ENCODE measurements at regions not wholly inside any gene's neighbourhood (a gene's known extent, or its start where the extent isn't known, plus 50 kb on each side); places are given as distances from the start of the nearest gene placed in this dataset.

DNA sequence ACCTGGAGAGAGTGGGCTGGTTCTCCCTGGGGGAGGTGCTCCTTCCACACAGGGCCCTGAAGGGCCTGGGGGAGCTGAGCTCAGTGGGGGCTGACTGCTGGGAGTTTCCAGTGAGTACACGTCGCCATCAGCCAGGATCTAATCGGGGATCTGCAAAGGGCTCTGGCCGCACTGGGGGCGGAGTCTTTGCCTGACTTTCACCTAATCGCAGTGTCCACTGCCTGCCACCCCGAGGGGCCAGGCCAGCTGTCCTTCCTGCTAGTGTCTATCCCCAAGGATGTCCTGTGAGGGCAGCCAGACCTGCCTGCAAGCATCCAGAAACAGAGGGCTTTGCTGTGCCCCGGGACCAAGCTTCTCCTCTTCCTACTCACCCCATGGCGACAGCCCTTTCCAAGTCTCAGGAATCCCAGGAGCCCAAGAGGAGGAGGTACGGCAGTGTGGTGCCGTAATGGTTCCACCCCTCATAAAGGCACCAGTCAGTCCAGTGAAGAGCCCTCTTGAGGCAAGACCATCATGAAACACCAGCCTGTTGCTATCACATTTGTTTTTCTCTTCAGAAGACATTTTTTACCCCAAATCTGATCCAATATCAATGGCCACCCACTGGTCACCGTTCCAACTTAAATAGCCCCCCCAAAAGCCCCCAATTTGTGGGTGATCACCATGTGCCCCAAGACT is 243.1 kb upstream of the ECI2 start:
- Histone ChIP-seq H3K36me3 (ENCODE audit: control insufficient read depth, insufficient read depth, low read length) (no peaks in the 10 kb centered on the region), H3K4me1 (ENCODE audit: control insufficient read depth, insufficient read depth, low read length) (no peaks in the 10 kb centered on the region), H3K27me3 (ENCODE audit: control insufficient read depth, insufficient read depth, low read length) (no peaks in the 10 kb centered on the region), H3K27ac (ENCODE audit: low read length) (no peak overlapping the region), H3K9me3 (ENCODE audit: control insufficient read depth, insufficient read depth, low read depth, low read length) (no peaks in the 10 kb centered on the region; the same call in 1 of the 2 replicates), H3K4me3 (ENCODE audit: low read depth in 2 of 2, low read length in 2 of 2) (no peak overlapping the region)
- intact Hi-C loops (cut with micrococcal nuclease; ENCODE audit: unreplicated experiment) (no loop called here), in situ Hi-C loops (cut with HindIII; ENCODE audit: low pct_unique_long_range_greater_than_20kb, low sequenced_read_pairs) (no loop called here)
- BruUV-seq (replicated peaks): no TSS peak
- POLR2A ChIA-PET: no interaction called here
- TF ChIP-seq POLR2AphosphoS5 (IDR thresholded peaks at IDR 0.05; ENCODE audit: low read depth, low read length): no peak
- TF ChIP-seq, protein P1, sequence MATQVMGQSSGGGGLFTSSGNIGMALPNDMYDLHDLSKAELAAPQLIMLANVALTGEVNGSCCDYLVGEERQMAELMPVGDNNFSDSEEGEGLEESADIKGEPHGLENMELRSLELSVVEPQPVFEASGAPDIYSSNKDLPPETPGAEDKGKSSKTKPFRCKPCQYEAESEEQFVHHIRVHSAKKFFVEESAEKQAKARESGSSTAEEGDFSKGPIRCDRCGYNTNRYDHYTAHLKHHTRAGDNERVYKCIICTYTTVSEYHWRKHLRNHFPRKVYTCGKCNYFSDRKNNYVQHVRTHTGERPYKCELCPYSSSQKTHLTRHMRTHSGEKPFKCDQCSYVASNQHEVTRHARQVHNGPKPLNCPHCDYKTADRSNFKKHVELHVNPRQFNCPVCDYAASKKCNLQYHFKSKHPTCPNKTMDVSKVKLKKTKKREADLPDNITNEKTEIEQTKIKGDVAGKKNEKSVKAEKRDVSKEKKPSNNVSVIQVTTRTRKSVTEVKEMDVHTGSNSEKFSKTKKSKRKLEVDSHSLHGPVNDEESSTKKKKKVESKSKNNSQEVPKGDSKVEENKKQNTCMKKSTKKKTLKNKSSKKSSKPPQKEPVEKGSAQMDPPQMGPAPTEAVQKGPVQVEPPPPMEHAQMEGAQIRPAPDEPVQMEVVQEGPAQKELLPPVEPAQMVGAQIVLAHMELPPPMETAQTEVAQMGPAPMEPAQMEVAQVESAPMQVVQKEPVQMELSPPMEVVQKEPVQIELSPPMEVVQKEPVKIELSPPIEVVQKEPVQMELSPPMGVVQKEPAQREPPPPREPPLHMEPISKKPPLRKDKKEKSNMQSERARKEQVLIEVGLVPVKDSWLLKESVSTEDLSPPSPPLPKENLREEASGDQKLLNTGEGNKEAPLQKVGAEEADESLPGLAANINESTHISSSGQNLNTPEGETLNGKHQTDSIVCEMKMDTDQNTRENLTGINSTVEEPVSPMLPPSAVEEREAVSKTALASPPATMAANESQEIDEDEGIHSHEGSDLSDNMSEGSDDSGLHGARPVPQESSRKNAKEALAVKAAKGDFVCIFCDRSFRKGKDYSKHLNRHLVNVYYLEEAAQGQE (IDR thresholded peaks at IDR 0.05; ENCODE audit: insufficient read depth in 1 of 2, low read depth in 2 of 2, low read length in 1 of 2): no peak
- TF ChIP-seq TCF7L2 (IDR thresholded peaks at IDR 0.05; ENCODE audit: low read depth, low read length): no peak
- TF ChIP-seq, protein P2, sequence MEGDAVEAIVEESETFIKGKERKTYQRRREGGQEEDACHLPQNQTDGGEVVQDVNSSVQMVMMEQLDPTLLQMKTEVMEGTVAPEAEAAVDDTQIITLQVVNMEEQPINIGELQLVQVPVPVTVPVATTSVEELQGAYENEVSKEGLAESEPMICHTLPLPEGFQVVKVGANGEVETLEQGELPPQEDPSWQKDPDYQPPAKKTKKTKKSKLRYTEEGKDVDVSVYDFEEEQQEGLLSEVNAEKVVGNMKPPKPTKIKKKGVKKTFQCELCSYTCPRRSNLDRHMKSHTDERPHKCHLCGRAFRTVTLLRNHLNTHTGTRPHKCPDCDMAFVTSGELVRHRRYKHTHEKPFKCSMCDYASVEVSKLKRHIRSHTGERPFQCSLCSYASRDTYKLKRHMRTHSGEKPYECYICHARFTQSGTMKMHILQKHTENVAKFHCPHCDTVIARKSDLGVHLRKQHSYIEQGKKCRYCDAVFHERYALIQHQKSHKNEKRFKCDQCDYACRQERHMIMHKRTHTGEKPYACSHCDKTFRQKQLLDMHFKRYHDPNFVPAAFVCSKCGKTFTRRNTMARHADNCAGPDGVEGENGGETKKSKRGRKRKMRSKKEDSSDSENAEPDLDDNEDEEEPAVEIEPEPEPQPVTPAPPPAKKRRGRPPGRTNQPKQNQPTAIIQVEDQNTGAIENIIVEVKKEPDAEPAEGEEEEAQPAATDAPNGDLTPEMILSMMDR (IDR thresholded peaks at IDR 0.05): no peak
- TF ChIP-seq SIN3A (IDR thresholded peaks at IDR 0.05; ENCODE audit: borderline replicate concordance, insufficient read depth, low read depth, low read length): no peak
- CTCF ChIA-PET: no interaction called here
- DNase-seq (ENCODE audit: low read depth, low spot score) (no peak), ATAC-seq (no peak)

DNA sequence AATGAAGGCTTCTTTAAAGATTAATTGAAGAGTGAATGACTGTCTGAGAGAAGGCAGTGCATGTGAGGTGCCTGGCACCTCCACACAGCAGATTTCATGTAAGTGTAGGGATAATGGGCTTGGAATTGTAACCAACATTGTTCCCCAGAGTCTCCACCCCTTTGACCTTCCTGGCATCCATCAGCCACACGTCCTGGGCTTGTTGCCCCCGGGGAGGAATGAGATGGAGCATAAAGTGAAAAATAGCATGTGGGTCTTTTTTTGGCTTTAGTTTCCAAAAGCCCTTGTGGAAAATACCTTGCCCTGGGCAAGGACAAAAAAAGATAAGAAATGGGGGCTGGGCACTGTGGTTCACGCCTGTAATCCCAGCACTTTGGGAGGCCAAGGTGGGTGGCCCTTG is 242.2 kb upstream of the ECI2 start:
- ATAC-seq: no peak
- POLR2A ChIA-PET: no interaction called here
- TF ChIP-seq POLR2AphosphoS5 (IDR thresholded peaks at IDR 0.05; ENCODE audit: low read depth, low read length) (no peak), TCF7L2 (IDR thresholded peaks at IDR 0.05; ENCODE audit: low read depth, low read length) (no peak), SIN3A (IDR thresholded peaks at IDR 0.05; ENCODE audit: borderline replicate concordance, insufficient read depth, low read depth, low read length) (no peak)
- TF ChIP-seq, protein P2 (IDR thresholded peaks at IDR 0.05): no peak
- TF ChIP-seq, protein P1 (IDR thresholded peaks at IDR 0.05; ENCODE audit: insufficient read depth in 1 of 2, low read depth in 2 of 2, low read length in 1 of 2): no peak
- in situ Hi-C loops (cut with HindIII; ENCODE audit: low pct_unique_long_range_greater_than_20kb, low sequenced_read_pairs) (no loop called here), intact Hi-C loops (cut with micrococcal nuclease; ENCODE audit: unreplicated experiment) (no loop called here)
- H3K4me3 ChIP-seq (ENCODE audit: low read depth in 2 of 2, low read length in 2 of 2): no peak overlapping the region
- BruUV-seq (replicated peaks): no TSS peak
- no peaks in the 10 kb centered on the region for H3K36me3 ChIP-seq (ENCODE audit: control insufficient read depth, insufficient read depth, low read length)
- no peak overlapping the region for H3K27ac ChIP-seq (ENCODE audit: low read length)
- no peaks in the 10 kb centered on the region for H3K27me3 ChIP-seq (ENCODE audit: control insufficient read depth, insufficient read depth, low read length)
- H3K4me1 ChIP-seq (ENCODE audit: control insufficient read depth, insufficient read depth, low read length): no peaks in the 10 kb centered on the region
- CTCF ChIA-PET: no interaction called here
- no peaks in the 10 kb centered on the region; the same call in 1 of the 2 replicates for H3K9me3 ChIP-seq (ENCODE audit: control insufficient read depth, insufficient read depth, low read depth, low read length)
- no peak for DNase-seq (ENCODE audit: low read depth, low spot score)

Data from Panc1 (cell line).